ENCODE measurements at regions not wholly inside any gene's neighbourhood (a gene's known extent, or its start where the extent isn't known, plus 50 kb on each side); places are given as distances from the start of the nearest gene placed in this dataset.

GRCh38 chr4:22922426-22922825, 229.7 kb downstream of the GBA3 start:
- DNase-seq (ENCODE audit: low read depth, low spot score): no peak
- ChIA-PET CTCF (interaction anchor here (0.8 kb wide), 1 partner anchor 25 kb away, joined by 4 read pairs; no protein-coding TSS in a partner anchor), POLR2A (no interaction called here)
- no peak overlapping the region for H3K4me3 ChIP-seq (ENCODE audit: low read depth, low read length)
- TF ChIP-seq CTCF (IDR thresholded peaks at IDR 0.05; ENCODE audit: insufficient read depth, low read length, missing control alignments): no peak

GRCh38 chr4:22921936-22922335, 229.2 kb downstream of the GBA3 start:
- H3K4me3 ChIP-seq (ENCODE audit: low read depth, low read length): no peak overlapping the region
- DNase-seq (ENCODE audit: low read depth, low spot score): no peak
- ChIA-PET POLR2A (no interaction called here), CTCF (interaction anchor here (0.8 kb wide), 1 partner anchor 25 kb away, joined by 4 read pairs; no protein-coding TSS in a partner anchor)
- TF ChIP-seq CTCF (IDR thresholded peaks at IDR 0.05; ENCODE audit: insufficient read depth, low read length, missing control alignments): no peak

GRCh38 chr4:22911285-22911684, 218.5 kb downstream of the GBA3 start:
- no peak for DNase-seq (ENCODE audit: low read depth, low spot score)
- no peak for TF ChIP-seq CTCF (IDR thresholded peaks at IDR 0.05; ENCODE audit: insufficient read depth, low read length, missing control alignments)
- ChIA-PET CTCF (interaction anchor here (0.8 to 1.1 kb wide), 2 partner anchors 13 to 14 kb away, joined by 3 to 4 read pairs; no protein-coding TSS in a partner anchor), POLR2A (no interaction called here)
- H3K4me3 ChIP-seq (ENCODE audit: low read depth, low read length): no peak overlapping the region

GRCh38 chr4:22910200-22910599, 217.5 kb downstream of the GBA3 start:
- no peak for TF ChIP-seq CTCF (IDR thresholded peaks at IDR 0.05; ENCODE audit: insufficient read depth, low read length, missing control alignments)
- no peak for DNase-seq (ENCODE audit: low read depth, low spot score)
- ChIA-PET CTCF (interaction anchor here (2.0 kb wide), 1 partner anchor 10 kb away, joined by 5 read pairs; no protein-coding TSS in a partner anchor), POLR2A (no interaction called here)
- H3K4me3 ChIP-seq (ENCODE audit: low read depth, low read length): no peak overlapping the region

- DNase-seq (ENCODE audit: low read depth, low spot score): no peak
- TF ChIP-seq CTCF (IDR thresholded peaks at IDR 0.05; ENCODE audit: insufficient read depth, low read length, missing control alignments): no peak
- ChIA-PET POLR2A (no interaction called here), CTCF (interaction anchor here (1.4 kb wide), 1 partner anchor 8 kb away, joined by 7 read pairs; no protein-coding TSS in a partner anchor)
- H3K4me3 ChIP-seq (ENCODE audit: low read depth, low read length): no peak overlapping the region
These were observed 213.3 kb downstream of the GBA3 start for GRCh38 chr4:22906045-22906444.

GRCh38 chr4:22903913-22904312, 211.2 kb downstream of the GBA3 start:
- H3K4me3 ChIP-seq (ENCODE audit: low read depth, low read length): no peak overlapping the region
- no peak for DNase-seq (ENCODE audit: low read depth, low spot score)
- ChIA-PET POLR2A (no interaction called here), CTCF (interaction anchor here (1.3 kb wide), 1 partner anchor 813 kb away, joined by 4 read pairs; no protein-coding TSS in a partner anchor)
- no peak for TF ChIP-seq CTCF (IDR thresholded peaks at IDR 0.05; ENCODE audit: insufficient read depth, low read length, missing control alignments)

Measured in AG04449 (cell line).